ENCODE measurements at regions not wholly inside any gene's neighbourhood (a gene's known extent, or its start where the extent isn't known, plus 50 kb on each side); places are given as distances from the start of the nearest gene placed in this dataset.
"Not testable (repeated sequence)": the region's sequence is repeated elsewhere in the genome, so short reads cannot be mapped to it uniquely, and the experiment has no call there.

- DNase-seq (ENCODE audit: low read depth) = no peak
These were observed 310.3 kb upstream of the RBMS1 start for GRCh38 chr2:160803881-160804280.

DNA sequence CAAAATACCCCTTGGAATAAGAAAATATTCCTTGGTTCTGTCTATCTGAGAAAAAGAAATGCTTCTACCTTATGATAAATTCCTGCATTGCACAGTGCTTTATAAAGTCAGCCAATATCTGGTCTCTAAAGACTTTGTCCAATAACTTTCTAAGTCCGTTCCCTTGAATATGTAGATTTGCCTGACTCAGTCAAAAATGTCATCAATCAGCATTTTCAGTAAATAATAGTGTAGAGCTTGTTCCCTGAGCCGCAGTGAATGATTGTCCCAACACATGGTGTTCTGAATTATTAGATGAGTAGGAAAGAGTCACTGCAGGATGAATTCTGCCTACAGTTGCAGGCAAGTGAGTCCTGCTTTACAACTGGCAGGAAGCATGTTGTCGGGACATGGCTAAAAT, 316.8 kb upstream of the RBMS1 start:
- DNase-seq (ENCODE audit: low read depth) = no peak

DNA sequence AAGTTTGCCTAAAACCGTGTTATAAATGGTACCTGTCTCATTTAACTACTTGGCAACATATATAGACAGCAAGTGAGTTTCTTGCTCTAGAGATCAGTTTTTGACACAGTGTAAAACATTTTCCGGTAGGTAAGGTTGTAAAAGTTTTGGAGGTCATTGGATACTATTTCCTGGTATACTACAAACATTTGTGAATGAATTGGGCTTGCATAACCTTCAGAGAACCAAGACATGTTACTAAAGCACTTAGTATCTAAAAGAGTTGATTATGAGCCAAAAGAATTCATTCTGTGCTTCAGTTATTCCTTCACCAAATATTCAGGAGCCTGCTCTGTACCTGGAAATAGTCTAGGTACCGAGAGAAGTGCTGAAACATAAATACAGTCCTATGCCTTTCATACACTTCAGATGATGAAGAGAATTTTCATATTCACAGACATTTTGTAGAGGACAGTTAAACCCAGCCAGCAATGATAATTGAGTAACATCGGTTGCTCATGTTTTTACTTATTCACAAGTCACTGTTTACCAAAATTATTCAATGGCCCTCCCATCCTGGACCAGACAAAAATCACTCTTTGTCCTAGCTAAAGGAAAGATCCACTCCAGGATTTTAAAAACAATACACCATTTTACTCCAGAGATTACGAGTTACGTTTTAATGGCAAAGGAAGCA, 319.4 kb upstream of the RBMS1 start:
- no peak for DNase-seq (ENCODE audit: low read depth)

DNA sequence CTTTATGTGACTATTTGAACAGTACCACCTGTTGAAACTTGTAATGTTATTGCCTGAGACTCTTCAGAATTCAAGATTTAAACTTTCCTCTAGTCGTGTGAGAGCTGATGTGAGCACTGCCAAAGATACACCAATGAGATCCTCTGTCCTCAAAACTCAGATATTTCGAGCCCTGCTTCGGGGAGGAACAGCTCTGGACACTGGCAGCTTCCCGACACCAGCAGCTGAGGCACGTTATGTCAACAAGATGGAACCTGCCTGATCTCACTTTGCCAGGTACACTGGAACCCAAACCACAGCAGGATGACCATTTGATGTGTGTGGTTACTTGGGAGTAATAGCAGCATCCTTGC, 319.9 kb upstream of the RBMS1 start:
- no peak for DNase-seq (ENCODE audit: low read depth)

DNA sequence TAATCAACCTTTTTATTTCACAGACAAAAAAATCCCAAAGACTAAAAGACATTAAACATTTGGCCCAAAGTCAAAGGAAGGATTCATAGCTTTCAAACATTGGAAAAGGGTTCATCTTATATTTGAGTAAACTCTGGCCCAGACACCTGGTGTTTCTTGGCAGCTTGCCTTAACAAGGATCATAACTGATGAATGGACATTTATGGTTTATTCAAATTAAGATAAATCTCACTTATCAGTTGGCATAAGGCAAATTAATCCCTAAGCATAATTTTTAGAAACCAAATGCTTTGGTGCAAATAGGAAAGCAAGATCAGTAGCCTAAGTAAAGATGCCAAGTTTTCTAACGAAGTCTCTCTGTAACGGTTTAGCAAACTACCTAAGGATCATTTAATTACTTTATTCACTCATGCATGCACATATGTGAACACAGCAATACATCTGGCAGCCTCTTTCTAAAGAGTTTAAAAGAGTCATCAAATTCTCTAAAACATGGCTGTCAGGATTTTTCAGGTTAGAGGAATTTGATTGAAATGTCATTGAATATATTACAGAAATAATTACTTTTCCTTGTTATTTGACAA, 323.4 kb upstream of the RBMS1 start:
- DNase-seq (ENCODE audit: low read depth) = no peak

GRCh38 chr2:160820691-160821090, 327.1 kb upstream of the RBMS1 start:
- no peak for DNase-seq (ENCODE audit: low read depth)

- no peak for DNase-seq (ENCODE audit: low read depth)
These were observed 328.4 kb upstream of the RBMS1 start for GRCh38 chr2:160822006-160822405.

GRCh38 chr2:160825433-160825832, 331.8 kb upstream of the RBMS1 start:
- no peak for DNase-seq (ENCODE audit: low read depth)

- DNase-seq (ENCODE audit: low read depth) = no peak
These were observed 332.9 kb upstream of the RBMS1 start for GRCh38 chr2:160826496-160826895.

DNA sequence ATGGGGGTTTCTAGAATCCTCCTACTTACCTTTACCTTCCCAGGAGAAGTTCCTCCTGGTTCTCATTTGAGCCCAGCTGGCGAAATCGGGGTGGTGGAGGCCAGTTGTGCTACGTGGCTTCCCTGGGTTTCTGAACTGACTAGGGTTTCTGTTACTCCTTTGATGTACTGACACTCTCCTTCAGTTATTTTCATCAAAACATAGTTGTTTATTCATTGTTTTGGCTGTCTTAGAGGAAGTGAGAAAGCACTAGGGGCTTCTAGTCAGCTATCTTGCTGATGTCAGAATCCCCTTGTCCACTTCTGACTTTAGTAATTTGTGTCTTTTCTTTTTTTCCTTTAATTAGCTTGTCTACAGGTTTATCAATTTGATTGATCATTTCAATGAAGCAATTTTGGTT, 332.2 kb upstream of the TANK start:
- DNase-seq (ENCODE audit: low read depth) = no peak

GRCh38 chr2:160832381-160832780, 327.8 kb upstream of the TANK start:
- not testable (repeated sequence) for DNase-seq (ENCODE audit: low read depth)

DNA sequence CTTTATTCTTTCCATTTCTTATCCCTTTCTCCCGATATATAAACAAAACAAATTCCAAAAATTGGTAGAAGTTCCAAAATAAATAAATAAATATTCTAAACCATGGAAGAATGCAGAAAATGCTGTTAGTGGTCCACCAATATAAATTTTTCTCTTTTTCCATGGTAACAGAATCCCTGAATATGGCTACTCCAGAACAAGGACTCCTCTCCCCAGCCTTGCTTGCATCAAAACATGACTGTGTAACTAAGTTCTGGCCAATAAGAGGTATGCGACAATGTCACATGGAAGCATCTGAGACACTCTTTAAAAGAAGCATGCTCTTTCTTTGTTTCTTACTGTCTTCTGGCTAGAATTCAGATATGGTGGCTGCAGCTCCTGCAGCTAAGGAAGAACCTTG, 325.1 kb upstream of the TANK start:
- DNase-seq (ENCODE audit: low read depth) = no peak

DNA sequence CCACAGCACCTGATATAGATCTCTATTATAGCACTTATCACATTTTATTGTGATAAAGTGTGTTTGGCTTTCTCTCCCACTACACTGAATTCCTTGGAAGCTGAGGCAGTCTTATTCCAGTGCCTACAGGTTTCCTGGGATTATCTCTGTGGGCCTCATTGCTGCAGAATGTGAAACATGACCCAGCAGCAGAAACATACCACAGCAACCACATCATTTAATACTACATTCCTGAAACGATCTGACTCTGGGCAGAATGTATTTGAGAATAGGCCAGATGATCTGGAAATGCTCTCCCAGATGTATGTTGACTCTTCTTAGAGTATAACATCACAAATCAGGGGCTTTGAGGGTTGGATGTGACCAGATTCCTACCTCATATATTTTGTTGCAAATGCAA, 323.5 kb upstream of the TANK start:
- no peak for DNase-seq (ENCODE audit: low read depth)

DNA sequence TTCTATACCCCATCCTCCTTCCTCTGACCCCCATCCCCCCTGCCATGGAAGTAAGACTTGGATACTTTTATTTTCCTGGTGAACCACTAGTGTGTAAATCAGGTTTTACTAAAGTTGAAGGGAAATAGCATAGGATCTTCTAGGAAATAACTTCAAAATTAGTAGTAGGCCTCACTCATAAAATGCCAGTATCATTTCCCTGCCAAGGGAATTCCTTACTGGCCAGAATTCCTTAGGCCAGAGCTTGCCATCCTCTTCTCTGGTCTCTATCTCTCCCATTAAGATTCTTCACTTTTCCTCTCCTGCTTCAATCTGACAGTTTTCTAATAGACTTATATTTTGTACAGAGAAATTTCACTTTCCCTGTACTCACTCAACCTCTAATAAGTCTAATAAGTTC, 322.8 kb upstream of the TANK start:
- no peak for DNase-seq (ENCODE audit: low read depth)

DNA sequence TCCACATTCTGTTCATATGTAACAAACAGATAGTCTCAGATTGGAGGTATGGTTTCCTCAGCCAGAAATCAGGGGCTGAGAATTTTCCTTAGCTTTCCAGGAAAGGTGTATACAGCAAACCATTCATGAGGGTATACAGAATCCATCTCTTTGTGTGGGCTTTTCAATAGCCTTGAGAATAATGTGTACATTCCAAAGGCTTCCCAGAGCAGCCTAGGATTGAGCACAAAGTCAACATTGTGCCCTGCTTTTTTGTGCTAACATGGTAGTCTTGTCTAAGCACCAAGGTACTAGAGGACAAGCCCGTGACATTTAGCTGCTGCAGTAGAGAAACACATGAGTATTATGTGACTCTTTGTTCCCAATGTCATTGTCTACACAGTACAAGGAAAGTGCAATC, 322.1 kb upstream of the TANK start:
- no peak for DNase-seq (ENCODE audit: low read depth)

- no peak for DNase-seq (ENCODE audit: low read depth)
These were observed 321.5 kb upstream of the TANK start for GRCh38 chr2:160838691-160839090.

GRCh38 chr2:160842286-160842685, 317.9 kb upstream of the TANK start:
- no peak for DNase-seq (ENCODE audit: low read depth)

- no peak for DNase-seq (ENCODE audit: low read depth)
These were observed 301.1 kb upstream of the TANK start for GRCh38 chr2:160859096-160859495.

- DNase-seq (ENCODE audit: low read depth) = no peak
These were observed 298.0 kb upstream of the TANK start for GRCh38 chr2:160862226-160862625.

- DNase-seq (ENCODE audit: low read depth) = no peak
These were observed 291.3 kb upstream of the TANK start for GRCh38 chr2:160868891-160869290.

DNA sequence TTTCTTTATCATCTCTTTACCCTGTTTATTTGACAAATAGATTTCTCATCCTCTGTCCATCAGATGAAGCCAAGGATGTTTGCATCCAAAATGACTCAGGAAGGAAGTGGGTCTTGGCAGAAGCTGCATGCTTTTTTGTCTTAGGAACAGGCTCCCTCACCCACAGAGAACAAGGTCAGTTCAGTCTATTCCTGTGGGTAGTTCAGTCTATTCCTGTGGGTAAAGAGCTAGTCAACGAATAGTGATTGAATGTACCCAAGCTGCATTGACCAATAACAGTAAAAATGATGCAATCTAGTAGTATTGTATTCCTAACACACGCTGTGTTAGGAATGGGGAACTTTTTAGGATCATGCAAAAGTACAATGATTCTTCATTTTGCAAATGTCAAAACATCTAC, 290.8 kb upstream of the TANK start:
- no peak for DNase-seq (ENCODE audit: low read depth)

DNA sequence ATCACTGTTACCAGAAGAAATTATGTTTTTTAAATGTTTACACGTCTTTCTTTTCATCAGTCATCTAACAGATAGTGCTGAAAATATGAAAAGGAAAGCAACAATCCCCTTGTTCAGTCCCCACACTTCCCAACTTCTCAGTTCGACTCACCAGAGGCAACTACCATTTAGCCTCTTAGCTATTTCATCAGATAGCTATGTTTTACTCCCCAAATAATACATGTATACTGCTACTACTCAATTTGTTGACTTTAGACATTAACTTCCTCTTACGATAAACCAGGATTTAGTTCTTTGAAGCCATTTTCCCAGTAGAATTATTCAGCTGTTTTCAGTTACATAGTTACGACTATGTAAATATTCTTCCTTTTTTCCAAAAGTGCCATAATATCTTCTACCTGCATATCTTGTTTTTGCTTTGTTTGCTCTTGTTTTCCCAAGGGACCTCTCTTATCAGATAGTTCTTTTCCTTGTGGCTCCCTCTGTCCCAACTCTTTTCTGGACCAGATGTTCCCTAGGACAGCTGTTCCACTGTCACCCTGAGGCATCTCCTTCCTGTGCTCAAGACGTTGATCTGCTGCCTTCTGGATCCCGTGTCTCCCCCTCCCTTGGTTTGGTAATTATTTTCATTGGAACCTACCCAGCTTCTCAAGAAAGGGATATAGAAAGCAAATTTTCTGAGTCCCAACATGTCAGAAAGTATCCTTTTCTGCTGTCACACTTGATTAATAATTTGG, 289.3 kb upstream of the TANK start:
- DNase-seq (ENCODE audit: low read depth) = no peak

DNA sequence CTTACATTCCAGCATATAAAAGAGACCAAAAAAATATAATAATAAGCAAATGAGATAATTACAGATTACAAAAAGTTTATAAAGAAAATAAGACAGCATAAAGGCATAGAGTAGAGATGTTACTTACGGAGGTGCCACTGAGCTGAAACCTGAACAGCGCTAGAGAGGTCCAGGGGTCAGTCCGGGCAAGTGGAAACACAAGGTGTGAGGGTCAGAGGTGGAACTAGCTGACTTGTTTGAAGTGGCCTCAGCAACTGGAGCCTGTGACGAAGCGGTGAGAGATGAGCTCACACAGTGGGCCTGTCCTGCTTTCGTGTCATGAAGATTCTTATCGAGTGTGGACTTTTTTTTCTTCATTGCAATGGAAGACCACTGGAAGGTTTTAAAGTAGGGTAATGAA, 288.3 kb upstream of the TANK start:
- DNase-seq (ENCODE audit: low read depth) = no peak

GRCh38 chr2:160876029-160876428, 284.2 kb upstream of the TANK start:
- no peak for DNase-seq (ENCODE audit: low read depth)
